ENCODE measurements at regions not wholly inside any gene's neighbourhood (a gene's known extent, or its start where the extent isn't known, plus 50 kb on each side); places are given as distances from the start of the nearest gene placed in this dataset.

GRCh38 chr7:13035233-13035632 is 347.8 kb downstream of the ARL4A start:
- no peak for TF ChIP-seq CTCF (IDR thresholded peaks at IDR 0.05; ENCODE audit: extremely low read depth in 1 of 2, insufficient read depth in 1 of 2, low read depth in 1 of 2, low read length in 2 of 2)
- TF ChIP-seq POLR2A (IDR thresholded peaks at IDR 0.05; ENCODE audit: low read depth, low read length): no peak

Measured in endothelial cell of umbilical vein (primary cell).